RWPE1 (cell line): ENCODE measurements at regions not wholly inside any gene's neighbourhood (a gene's known extent, or its start where the extent isn't known, plus 50 kb on each side); places are given as distances from the start of the nearest gene placed in this dataset.

Source experiments
- CTCF ChIA-PET: fragments of 350-600 bp; sonication (Branson Sonifier 250); formaldehyde crosslinking; extraction: SDS; loops from one replicate; lab custom pipeline; 2021; lab: Yijun Ruan, JAX
- POLR2A ChIA-PET: fragments of 400-600 bp; formaldehyde crosslinking; extraction: SDS; loops from one replicate; lab custom pipeline; 2020; ENCODE audit warnings: antibody characterized with exemption; ENCODE audit not compliant: low non-redundant PET; lab: Yijun Ruan, JAX
- DNase-seq: peaks from one replicate; pipeline ENCODE4 v3.0.0; 2012; ENCODE audit warnings: low spot score
- H3K27ac ChIP-seq: fragments of 450-650 bp; 2 replicates; pipeline ENCODE4 v1.5.1; 2017
- TF ChIP-seq, protein P1 (sequence below): fragments of 450-650 bp; conservative IDR thresholded peaks from 2 replicates; pipeline ENCODE4 v1.5.1; 2017; ENCODE audit warnings: low read depth, mild to moderate bottlenecking

DNA sequence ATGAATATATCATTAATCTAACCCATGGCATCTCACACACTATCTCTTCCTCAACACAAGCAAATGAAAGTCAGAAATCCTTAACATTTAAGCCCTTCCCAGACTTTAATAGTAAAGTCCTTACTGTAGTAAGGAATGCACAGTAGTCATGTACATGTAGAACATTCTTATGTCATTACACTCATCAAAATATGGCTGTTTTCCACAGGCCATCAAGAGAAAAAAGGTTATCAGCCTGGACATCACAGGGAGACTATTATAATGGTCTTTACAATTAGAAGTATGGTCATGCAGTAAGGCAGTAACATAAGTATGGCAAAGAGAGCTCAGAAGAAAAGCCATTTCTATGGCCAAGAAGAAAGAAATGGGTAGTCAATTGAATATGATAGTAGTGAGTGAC lies 121.2 kb downstream of the SLC6A15 start:
- no peak for DNase-seq
- H3K27ac ChIP-seq, result no peak overlapping the region
- ChIA-PET CTCF (no interaction called here), POLR2A (no interaction called here)
- TF ChIP-seq, protein P1, sequence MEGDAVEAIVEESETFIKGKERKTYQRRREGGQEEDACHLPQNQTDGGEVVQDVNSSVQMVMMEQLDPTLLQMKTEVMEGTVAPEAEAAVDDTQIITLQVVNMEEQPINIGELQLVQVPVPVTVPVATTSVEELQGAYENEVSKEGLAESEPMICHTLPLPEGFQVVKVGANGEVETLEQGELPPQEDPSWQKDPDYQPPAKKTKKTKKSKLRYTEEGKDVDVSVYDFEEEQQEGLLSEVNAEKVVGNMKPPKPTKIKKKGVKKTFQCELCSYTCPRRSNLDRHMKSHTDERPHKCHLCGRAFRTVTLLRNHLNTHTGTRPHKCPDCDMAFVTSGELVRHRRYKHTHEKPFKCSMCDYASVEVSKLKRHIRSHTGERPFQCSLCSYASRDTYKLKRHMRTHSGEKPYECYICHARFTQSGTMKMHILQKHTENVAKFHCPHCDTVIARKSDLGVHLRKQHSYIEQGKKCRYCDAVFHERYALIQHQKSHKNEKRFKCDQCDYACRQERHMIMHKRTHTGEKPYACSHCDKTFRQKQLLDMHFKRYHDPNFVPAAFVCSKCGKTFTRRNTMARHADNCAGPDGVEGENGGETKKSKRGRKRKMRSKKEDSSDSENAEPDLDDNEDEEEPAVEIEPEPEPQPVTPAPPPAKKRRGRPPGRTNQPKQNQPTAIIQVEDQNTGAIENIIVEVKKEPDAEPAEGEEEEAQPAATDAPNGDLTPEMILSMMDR, result no peak

DNA sequence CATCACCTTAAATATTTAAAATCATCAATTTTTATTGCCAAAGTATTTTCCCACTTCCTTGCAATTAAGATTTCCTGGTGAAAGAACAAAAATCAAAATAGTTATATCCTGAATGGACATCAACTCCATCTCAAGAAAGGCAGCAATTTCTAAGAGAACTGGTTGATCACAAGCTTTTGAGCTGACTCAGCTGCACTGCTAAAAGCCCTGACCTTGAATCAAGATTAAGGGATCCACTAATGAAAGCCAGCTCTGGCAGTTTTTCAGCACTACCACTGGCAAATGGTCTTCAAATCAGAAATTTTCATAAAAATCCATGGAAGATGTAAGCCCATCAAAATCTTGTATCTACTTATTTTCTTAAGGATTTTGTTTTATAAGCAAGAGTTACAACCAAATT lies 123.4 kb downstream of the SLC6A15 start:
- TF ChIP-seq, protein P1, result no peak
- POLR2A ChIA-PET, result no interaction called here

DNA sequence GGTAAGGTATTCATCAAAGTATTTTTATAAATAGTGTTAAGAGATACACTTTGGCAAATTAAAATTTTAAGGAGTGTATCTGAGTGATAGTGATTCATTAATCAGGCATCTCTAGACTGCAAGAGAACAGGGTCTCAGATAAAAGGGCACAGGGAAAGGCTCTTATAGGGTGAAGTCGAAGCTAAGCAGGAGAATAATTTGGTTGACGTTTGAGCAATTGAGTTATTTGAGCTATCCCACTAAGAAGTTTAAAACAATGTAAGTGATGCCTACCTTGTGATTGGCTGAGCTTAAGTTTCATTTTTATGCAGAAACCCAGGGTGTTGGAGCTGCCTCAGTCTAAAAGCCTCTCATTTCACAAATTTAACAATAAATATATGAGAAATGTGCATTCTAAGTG lies 125.3 kb downstream of the SLC6A15 start:
- CTCF ChIA-PET, result no interaction called here
- H3K27ac ChIP-seq, result no peak overlapping the region
- POLR2A ChIA-PET, result no interaction called here

More for the DNA sequence above, 123.4 kb downstream of the SLC6A15 start:
- no peak for DNase-seq
- CTCF ChIA-PET, result no interaction called here
- no peak overlapping the region for H3K27ac ChIP-seq

DNA sequence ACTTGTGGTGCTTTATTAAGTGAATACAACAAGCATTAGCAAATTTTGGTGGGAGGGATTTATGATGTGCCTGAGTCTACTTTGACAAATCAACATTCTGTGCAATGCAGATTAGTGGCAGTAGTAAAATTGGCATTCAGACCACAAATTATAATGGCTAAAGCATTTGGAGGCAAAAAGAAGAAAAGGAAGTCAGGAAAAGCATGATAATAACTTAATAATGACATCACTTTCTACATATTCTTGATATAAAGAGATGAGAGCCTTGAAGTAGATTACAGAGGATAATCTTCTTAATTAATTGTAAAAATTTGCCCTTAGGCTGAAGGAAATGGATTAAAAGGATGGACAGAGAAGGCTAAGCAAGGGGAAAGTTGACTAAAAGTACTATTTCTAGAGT lies 126.0 kb downstream of the SLC6A15 start:
- ChIA-PET POLR2A (no interaction called here), CTCF (no interaction called here)
- DNase-seq, result no peak
- H3K27ac ChIP-seq, result no peak overlapping the region
- TF ChIP-seq, protein P1, result no peak

More for the DNA sequence above, 125.3 kb downstream of the SLC6A15 start:
- TF ChIP-seq, protein P1, result no peak
- no peak for DNase-seq

DNA sequence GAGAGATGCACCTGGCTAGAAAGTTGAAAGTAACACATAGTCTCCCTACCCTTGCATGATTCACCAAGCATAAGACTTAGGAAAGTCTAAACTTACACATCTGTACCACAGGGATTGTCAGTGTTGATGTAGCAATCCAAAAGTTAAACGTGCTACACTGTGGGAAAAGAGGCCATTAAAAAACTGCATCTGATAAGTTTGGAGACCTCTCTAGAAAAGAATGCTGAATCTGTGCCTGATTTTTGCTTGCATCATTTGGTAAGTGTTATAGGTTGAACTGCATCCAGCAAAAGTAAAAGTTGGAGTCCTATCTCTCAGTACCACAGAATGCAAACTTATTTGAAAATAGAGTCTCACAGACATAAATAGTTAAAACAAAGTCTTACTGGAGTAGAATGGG lies 126.6 kb downstream of the SLC6A15 start:
- ChIA-PET POLR2A (no interaction called here), CTCF (no interaction called here)
- DNase-seq, result no peak
- TF ChIP-seq, protein P1, result no peak
- H3K27ac ChIP-seq, result no peak overlapping the region

DNA sequence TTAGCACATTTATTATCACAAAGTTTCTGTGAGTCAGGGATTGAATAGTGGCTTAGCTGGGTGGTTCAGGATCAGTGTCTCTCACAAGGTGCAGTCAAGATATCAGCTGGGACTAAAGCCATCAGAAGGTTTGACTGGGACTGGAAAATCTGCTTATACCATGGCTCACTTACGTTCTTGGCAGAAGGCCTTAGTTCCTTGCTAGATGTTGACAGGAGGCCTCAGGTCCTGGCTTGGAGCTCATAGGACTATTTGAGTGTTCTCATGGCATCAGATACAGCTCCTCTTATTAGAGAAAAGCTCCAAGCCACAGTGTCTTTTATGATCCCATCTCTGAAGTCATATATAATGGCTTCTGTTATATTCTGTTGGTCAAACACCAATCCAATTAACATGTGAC lies 127.3 kb downstream of the SLC6A15 start:
- TF ChIP-seq, protein P1, result no peak
- no peak overlapping the region for H3K27ac ChIP-seq
- DNase-seq, result no peak
- ChIA-PET POLR2A (no interaction called here), CTCF (no interaction called here)

DNA sequence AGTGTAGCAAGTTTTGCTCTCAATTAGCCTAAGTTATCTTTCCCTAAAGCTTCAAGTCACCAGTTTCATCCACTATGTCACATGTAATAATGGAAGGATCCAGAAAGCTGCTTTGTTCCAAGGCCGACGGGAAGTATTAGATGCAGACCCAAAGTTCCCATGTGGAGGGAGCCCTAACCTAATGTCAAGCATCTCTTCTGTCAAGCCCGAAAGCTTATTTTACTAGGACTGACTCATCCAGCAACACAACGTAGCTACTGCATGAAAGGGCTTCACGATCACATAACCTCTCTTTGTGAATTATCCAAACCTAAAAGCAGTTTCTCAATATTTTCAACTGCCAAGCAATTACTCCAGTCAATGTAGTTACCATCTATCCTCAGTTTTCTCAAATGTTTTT lies 133.4 kb downstream of the SLC6A15 start:
- H3K27ac ChIP-seq, result no peak overlapping the region
- CTCF ChIA-PET, result no interaction called here
- TF ChIP-seq, protein P1, result no peak
- POLR2A ChIA-PET, result no interaction called here
- DNase-seq, result no peak
